ENCODE measurements at regions not wholly inside any gene's neighbourhood (a gene's known extent, or its start where the extent isn't known, plus 50 kb on each side); places are given as distances from the start of the nearest gene placed in this dataset.

- ATAC-seq: no peak
- WGBS, 2 donors: 58 to 67% methylated on average over 3 of the region's 3 CpGs
These were observed 512.6 kb upstream of the CBLB start for GRCh38 chr3:106381286-106381938.

GRCh38 chr3:106381939-106382335 lies 513.1 kb upstream of the CBLB start:
- ATAC-seq: no peak
- Histone ChIP-seq H3K9me3 (no peaks in the 10 kb centered on the region), H3K36me3 (replicated peaks in 1 of 2; ENCODE audit: insufficient read depth in 1 of 2, low read depth in 2 of 2) (no peaks in the 10 kb centered on the region), H3K27ac (no peak overlapping the region), H3K4me1 (no peaks in the 10 kb centered on the region), H3K27me3 (no peaks in the 10 kb centered on the region), H3K4me3 (no peak overlapping the region)
- no peak for TF ChIP-seq CTCF (IDR thresholded peaks at IDR 0.05)
- no peak for TF ChIP-seq POLR2A (IDR thresholded peaks at IDR 0.05)
- intact Hi-C loops (cut with DNase I): no loop called here
- no peak for DNase-seq

More at GRCh38 chr3:106381286-106381938, 512.6 kb upstream of the CBLB start:
- intact Hi-C loops (cut with DNase I): no loop called here
- Histone ChIP-seq H3K4me3 (no peak overlapping the region), H3K9me3 (no peaks in the 10 kb centered on the region), H3K4me1 (no peaks in the 10 kb centered on the region), H3K36me3 (replicated peaks in 1 of 2; ENCODE audit: insufficient read depth in 1 of 2, low read depth in 2 of 2) (no peaks in the 10 kb centered on the region), H3K27me3 (no peaks in the 10 kb centered on the region), H3K27ac (no peak overlapping the region)
- no peak for TF ChIP-seq POLR2A (IDR thresholded peaks at IDR 0.05)
- no peak for TF ChIP-seq CTCF (IDR thresholded peaks at IDR 0.05)
- no peak for DNase-seq

- no peaks in the 10 kb centered on the region for H3K4me1 ChIP-seq
- intact Hi-C loops (cut with DNase I): no loop called here
- 62 to 80% methylated on average over 3 of the region's 3 CpGs for WGBS, 2 donors
- no peak for ATAC-seq
- H3K4me3 ChIP-seq: no peak overlapping the region
- H3K36me3 ChIP-seq (replicated peaks in 1 of 2; ENCODE audit: insufficient read depth in 1 of 2, low read depth in 2 of 2): no peaks in the 10 kb centered on the region
- no peaks in the 10 kb centered on the region for H3K27me3 ChIP-seq
- no peak overlapping the region for H3K27ac ChIP-seq
- no peak for DNase-seq
- no peaks in the 10 kb centered on the region for H3K9me3 ChIP-seq
- no peak for TF ChIP-seq CTCF (IDR thresholded peaks at IDR 0.05)
- no peak for TF ChIP-seq POLR2A (IDR thresholded peaks at IDR 0.05)
These were observed 517.2 kb upstream of the CBLB start for GRCh38 chr3:106386050-106386449.

- no peaks in the 10 kb centered on the region for H3K27me3 ChIP-seq
- H3K4me1 ChIP-seq: no peaks in the 10 kb centered on the region
- H3K27ac ChIP-seq: no peak overlapping the region
- no peak for TF ChIP-seq CTCF (IDR thresholded peaks at IDR 0.05)
- TF ChIP-seq POLR2A (IDR thresholded peaks at IDR 0.05): no peak
- DNase-seq (no peak), ATAC-seq (no peak)
- no peaks in the 10 kb centered on the region for H3K36me3 ChIP-seq (replicated peaks in 1 of 2; ENCODE audit: insufficient read depth in 1 of 2, low read depth in 2 of 2)
- intact Hi-C loops (cut with DNase I): no loop called here
- WGBS, 2 donors: 63 to 77% methylated on average over 1 of the region's 1 CpG
- H3K4me3 ChIP-seq: no peak overlapping the region
- no peaks in the 10 kb centered on the region for H3K9me3 ChIP-seq
These were observed 524.1 kb upstream of the CBLB start for GRCh38 chr3:106392915-106393314.

GRCh38 chr3:106397006-106397405 lies 528.2 kb upstream of the CBLB start:
- no peaks in the 10 kb centered on the region for H3K9me3 ChIP-seq
- H3K4me3 ChIP-seq: no peak overlapping the region
- H3K27me3 ChIP-seq: no peaks in the 10 kb centered on the region
- H3K4me1 ChIP-seq: no peaks in the 10 kb centered on the region
- H3K36me3 ChIP-seq (replicated peaks in 1 of 2; ENCODE audit: insufficient read depth in 1 of 2, low read depth in 2 of 2): no peaks in the 10 kb centered on the region
- intact Hi-C loops (cut with DNase I): no loop called here
- no peak for TF ChIP-seq CTCF (IDR thresholded peaks at IDR 0.05)
- no peak for TF ChIP-seq POLR2A (IDR thresholded peaks at IDR 0.05)
- no peak for DNase-seq
- ATAC-seq: no peak
- H3K27ac ChIP-seq: no peak overlapping the region
- 72 to 88% methylated on average over 2 of the region's 2 CpGs for WGBS, 2 donors

All from body of pancreas (tissue), 4 donors.